GM19463 (cell line): ENCODE measurements at regions not wholly inside any gene's neighbourhood (a gene's known extent, or its start where the extent isn't known, plus 50 kb on each side); places are given as distances from the start of the nearest gene placed in this dataset.
"Not testable (repeated sequence)": the region's sequence is repeated elsewhere in the genome, so short reads cannot be mapped to it uniquely, and the experiment has no call there.

Experiments used
- ATAC-seq: cut with Tn5 transposase; IDR thresholded peaks from one replicate; pipeline ENCODE4 v1.9.1; 2021; ENCODE audit warnings: mild to moderate bottlenecking, moderate library complexity; ENCODE audit not compliant: unreplicated experiment

DNA sequence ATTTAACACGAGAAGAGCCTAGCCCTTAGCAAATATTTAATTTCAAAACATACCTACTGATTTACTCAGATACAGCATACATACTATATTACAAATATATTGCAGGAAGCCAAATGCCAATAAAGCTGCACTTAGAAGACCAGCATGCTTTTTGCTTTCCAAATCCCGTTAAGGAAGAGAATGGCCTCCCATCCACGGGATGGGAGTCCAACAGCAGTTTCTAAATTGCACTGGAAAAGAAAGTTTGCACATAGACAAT is 156.3 kb upstream of the FOXN3 start:
- no peak for ATAC-seq

DNA sequence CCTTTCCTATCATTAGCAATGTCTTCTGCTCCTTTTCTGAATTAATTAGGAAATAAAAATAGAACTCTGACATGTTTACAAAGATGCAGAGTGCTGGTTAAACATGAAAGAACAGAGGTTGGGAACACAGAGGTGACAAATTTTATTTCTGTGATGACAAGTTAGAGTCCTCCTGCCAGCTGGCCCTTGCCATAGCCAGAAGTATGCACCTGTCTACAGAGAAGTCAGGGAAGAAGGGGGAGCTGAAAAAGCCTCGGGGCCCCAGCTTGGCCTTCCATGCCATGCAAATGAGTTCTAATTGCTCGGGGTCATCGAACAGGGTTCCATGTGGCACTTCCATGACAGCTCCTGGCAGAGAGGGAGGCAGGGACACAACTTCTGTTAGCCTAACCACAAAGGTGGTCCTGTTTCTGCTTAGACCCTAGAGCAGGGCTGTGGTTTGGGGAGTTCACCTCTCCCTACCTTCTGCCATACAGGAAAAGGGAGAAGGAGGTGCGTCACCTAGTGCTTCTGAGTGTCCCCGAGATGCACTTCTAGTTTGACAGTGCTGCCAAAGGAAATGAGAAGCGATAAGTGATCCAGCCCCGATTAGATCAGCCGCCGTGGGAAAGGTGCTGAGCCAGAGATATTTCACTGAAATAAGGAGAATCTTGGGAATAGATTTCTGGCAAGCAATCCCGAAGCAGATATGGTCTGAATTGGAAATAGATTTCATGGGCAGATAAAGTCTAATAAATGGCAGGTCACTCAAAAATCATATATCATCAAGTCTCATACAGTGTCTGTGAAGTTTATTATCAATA is 155.8 kb upstream of the FOXN3 start:
- ATAC-seq: no peak

DNA sequence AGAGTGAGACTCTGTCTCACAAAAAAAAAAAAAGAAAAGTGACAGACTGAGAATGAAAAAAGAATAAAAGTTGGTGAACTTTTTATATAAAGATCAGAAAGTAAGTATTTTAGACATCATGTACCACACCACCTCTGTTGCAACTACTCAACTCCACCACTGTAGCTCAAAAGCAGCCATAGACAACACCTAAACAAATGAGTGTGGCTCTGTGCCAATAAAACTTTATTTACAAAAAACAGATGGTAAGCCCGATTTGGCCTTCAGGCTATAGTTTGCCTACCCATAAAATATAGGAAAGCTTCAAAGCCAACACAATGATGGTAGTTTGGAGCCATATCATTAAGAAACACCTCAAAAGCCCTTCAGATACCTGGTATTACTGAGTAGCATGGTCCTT is 154.5 kb upstream of the FOXN3 start:
- no peak for ATAC-seq

- ATAC-seq: no peak
Observed at GRCh38 chr14:89566644-89567415, 149.8 kb upstream of the FOXN3 start.

DNA sequence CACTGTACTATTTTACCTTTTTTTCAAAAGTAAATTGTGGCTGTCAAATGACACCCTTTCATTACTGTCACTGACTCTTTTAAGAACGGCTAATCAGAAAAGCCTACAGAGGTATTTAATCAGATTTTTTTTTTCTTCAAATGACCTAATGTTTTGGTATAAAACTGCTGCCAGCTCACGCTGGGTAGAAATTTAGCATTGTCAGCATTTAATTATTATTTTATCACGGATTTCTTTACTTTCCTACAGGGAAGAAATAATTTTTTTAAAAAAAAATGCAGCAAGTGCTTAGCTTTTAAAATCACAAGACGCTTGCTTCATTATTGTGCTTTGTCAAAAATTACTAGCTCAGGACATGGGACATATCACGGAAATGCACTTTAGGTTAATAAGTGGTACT is 149.1 kb upstream of the FOXN3 start:
- no peak for ATAC-seq

DNA sequence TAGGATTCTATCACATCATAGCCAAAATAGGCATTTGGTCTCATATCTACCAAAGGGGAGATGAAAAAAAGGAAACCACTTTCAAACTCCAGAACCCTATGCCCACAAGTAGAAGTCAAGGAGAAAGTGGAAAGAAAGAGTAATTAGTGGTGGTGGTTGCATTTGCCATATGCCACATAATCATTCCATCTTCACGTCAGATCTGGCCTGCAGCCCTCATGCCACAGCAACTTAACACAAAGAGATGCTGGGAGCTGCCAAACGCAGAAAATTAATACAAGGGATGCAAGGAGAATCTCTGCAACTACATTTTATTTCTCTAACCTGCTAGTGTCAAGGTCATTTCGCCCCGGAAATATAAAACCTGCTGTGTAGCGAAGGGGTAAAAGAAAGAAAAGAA is 148.6 kb upstream of the FOXN3 start:
- no peak for ATAC-seq

GRCh38 chr14:89564989-89565388 is 148.0 kb upstream of the FOXN3 start:
- ATAC-seq: no peak

DNA sequence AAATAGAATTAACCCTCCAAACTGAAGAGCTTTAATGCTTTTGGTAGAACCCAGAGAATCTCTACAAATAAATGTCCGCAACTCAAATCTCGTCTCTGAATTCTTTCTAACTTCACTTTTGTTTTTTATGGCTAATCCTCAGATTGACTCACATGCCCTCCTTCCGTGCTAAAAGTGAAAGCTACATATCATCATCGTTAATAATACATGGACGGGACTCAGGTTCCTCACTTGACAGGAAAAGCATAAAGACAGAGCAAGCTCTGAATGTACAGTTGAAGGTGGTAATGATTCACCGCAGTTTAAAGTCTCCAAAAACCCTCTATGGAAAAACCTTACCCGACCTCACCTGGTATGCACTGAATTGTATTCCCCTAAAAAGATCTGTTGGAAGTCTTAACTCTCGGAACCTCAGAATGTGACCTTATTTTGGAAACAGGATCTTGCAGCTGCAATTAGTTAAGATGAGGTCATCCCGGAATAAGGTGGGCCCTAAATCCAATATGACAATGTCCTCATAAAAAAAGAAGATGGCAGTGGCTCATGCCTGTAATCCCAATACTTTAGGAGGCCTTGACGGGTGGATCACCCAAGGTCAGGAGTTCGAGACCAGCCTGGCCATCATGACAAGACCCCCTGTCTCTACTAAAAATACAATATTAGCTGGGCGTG is 147.4 kb upstream of the FOXN3 start:
- ATAC-seq: no peak

- no peak for ATAC-seq
Observed at GRCh38 chr14:89563471-89563870, 146.4 kb upstream of the FOXN3 start.

- no peak for ATAC-seq
Observed at GRCh38 chr14:89551955-89552354, 134.9 kb upstream of the FOXN3 start.

GRCh38 chr14:89551432-89551831 is 134.4 kb upstream of the FOXN3 start:
- ATAC-seq: no peak

- no peak for ATAC-seq
Observed at GRCh38 chr14:89550821-89551220, 133.8 kb upstream of the FOXN3 start.

DNA sequence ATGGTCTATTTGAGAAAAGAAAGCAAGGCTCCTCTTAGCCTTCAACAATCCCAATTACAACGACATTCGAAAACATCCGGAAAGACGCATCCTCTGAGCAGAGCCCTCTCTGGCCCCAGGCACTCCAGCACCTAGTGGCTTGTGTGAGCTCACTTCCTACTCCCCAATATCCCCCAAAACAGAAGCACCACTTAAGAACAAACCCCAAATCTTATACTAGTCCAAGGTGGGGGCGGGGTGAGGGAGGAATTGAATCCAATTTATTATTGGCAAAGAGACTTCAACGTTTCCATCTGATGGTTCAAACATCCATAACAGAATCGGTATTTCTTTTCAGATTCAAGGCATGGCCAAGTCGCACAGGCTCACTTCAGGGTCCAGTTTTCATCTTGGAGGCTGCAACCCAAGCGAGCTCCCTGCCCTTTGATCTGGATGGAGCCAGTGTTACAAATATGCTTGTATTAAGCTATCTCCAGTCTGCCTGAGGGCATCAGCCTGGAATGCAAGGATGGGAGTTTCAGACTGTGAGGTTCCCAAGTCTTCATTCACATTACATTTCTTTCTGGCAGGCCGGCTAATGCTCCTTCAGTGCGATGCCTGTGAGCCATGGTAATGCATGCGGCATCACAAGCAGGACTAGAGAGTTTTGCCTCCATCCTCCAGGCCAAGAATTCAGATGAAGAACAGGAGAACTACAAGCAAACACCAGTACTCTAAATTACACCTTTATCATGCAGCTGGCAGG is 132.5 kb upstream of the FOXN3 start:
- no peak for ATAC-seq

GRCh38 chr14:89547047-89547446 is 130.0 kb upstream of the FOXN3 start:
- not testable (repeated sequence) for ATAC-seq

GRCh38 chr14:89544636-89545301 is 127.7 kb upstream of the FOXN3 start:
- no peak for ATAC-seq

GRCh38 chr14:89543425-89543790 is 126.4 kb upstream of the FOXN3 start:
- ATAC-seq: no peak

GRCh38 chr14:89542786-89543424 is 125.9 kb upstream of the FOXN3 start:
- ATAC-seq: no peak

GRCh38 chr14:89540830-89541470 is 123.9 kb upstream of the FOXN3 start:
- ATAC-seq: no peak

GRCh38 chr14:89540009-89540829 is 123.2 kb upstream of the FOXN3 start:
- ATAC-seq: no peak
